GM12878 (cell line): ENCODE measurements at regions not wholly inside any gene's neighbourhood (a gene's known extent, or its start where the extent isn't known, plus 50 kb on each side); places are given as distances from the start of the nearest gene placed in this dataset.
A peak's percentile ranks its signal among the peaks of the same experiment; 100 is the strongest.

Source experiments
- ATAC-seq: fragments of 200-7000 bp; cut with Tn5 transposase; 3 replicates; pipeline ENCODE4 v1.9.1; 2020; ENCODE audit warnings: mild to moderate bottlenecking, moderate library complexity
- BruUV-seq: library from RNA; stranded (reverse); fragments of 400-500 nt; replicated peaks from 2 replicates; lab custom pipeline; 2021; lab: Mats Ljungman, UMichigan
- CTCF ChIA-PET: fragments of 300-600 bp; sonication (Branson Sonifier 250); formaldehyde crosslinking; extraction: SDS; loops from one replicate; lab custom pipeline; 2021; ENCODE audit warnings: inconsistent platforms; lab: Yijun Ruan, JAX
- POLR2A ChIA-PET: fragments of 350-600 bp; formaldehyde crosslinking; extraction: SDS; loops from one replicate; lab custom pipeline; 2021; ENCODE audit warnings: inconsistent platforms; lab: Charles Lee
- RAD21 ChIA-PET: fragments of 300-600 bp; sonication (Branson Sonifier 250); formaldehyde crosslinking; loops from one replicate; lab custom pipeline; 2023; ENCODE audit warnings: antibody characterized with exemption; ENCODE audit not compliant: unreplicated experiment; lab: Charles Lee
- SMC1A ChIA-PET: fragments of 300-600 bp; sonication (Branson Sonifier 250); formaldehyde crosslinking; loops from one replicate; lab custom pipeline; 2023; ENCODE audit not compliant: unreplicated experiment, uncharacterized antibody; lab: Charles Lee
- DNase-seq: peaks from one replicate; pipeline ENCODE4 v3.0.0-alpha.2; 2011; ENCODE audit warnings: low read depth, low spot score
- FAIRE-seq: peaks from 3 replicates; lab custom pipeline; 2011; peaks lifted over from hg19 to GRCh38; lab: Jason Lieb, UNC
- H2AFZ ChIP-seq: 2 replicates; pipeline ENCODE4 v1.6.0; 2011; ENCODE audit warnings: low read depth, low read length, control low read depth; ENCODE audit not compliant: control insufficient read depth
- H3K27ac ChIP-seq: 2 replicates; pipeline ENCODE4 v1.5.1; 2011; ENCODE audit warnings: control low read depth; ENCODE audit not compliant: control insufficient read depth, insufficient read depth
- H3K27me3 ChIP-seq, 2 experiments: replicated peaks in 1 of 2; 2 replicates each; pipeline versions ENCODE4 v1.6.0 to v1.6.1; 2011; ENCODE audit warnings: low read length in 1 of 2; ENCODE audit not compliant: control insufficient read depth in 2 of 2, insufficient read depth in 2 of 2
- H3K36me3 ChIP-seq, 2 experiments: 2 replicates each; pipeline ENCODE4 v1.5.1; 2011; ENCODE audit warnings: low read length in 1 of 2; ENCODE audit not compliant: control insufficient read depth in 2 of 2, insufficient read depth in 2 of 2
- H3K4me1 ChIP-seq: 2 replicates; pipeline ENCODE4 v1.6.1; 2011; ENCODE audit warnings: mild to moderate bottlenecking, low read length, moderate library complexity, mixed read lengths; ENCODE audit not compliant: control insufficient read depth, insufficient read depth
- H3K4me2 ChIP-seq: 2 replicates; pipeline ENCODE4 v1.6.0; 2011; ENCODE audit warnings: control low read depth; ENCODE audit not compliant: control insufficient read depth, insufficient read depth
- H3K4me3 ChIP-seq: fragments of 200-600 bp; sonication (generic); 2 replicates; pipeline ENCODE4 v1.5.1; 2016
- H3K79me2 ChIP-seq: 2 replicates; pipeline ENCODE4 v1.6.0; 2011; ENCODE audit warnings: low read length; ENCODE audit not compliant: control insufficient read depth, insufficient read depth
- H3K9ac ChIP-seq: 2 replicates; pipeline ENCODE4 v1.8.0; 2011; ENCODE audit warnings: low read length, control low read depth, mixed read lengths; ENCODE audit not compliant: control insufficient read depth, insufficient read depth
- H3K9me3 ChIP-seq: replicated peaks from 3 replicates; pipeline ENCODE4 v1.5.1; 2011; ENCODE audit warnings: mild to moderate bottlenecking, low read length; ENCODE audit not compliant: control insufficient read depth, insufficient read depth
- H4K20me1 ChIP-seq: 2 replicates; pipeline ENCODE4 v1.6.0; 2011; ENCODE audit not compliant: control insufficient read depth, insufficient read depth
- ATF7 ChIP-seq: fragments of 450-650 bp; IDR thresholded peaks from 2 replicates; pipeline ENCODE4 v1.6.1; 2016; ENCODE audit warnings: low read depth, mild to moderate bottlenecking
- CEBPB ChIP-seq, 2 experiments: fragments of 150-350 bp in 1 of 2; IDR thresholded peaks; 2 replicates each; pipeline ENCODE4 v1.6.1; 2012 to 2014; ENCODE audit warnings: low read depth in 2 of 2, low read length in 2 of 2, borderline replicate concordance in 1 of 2, inconsistent platforms in 1 of 2
- CHD1 ChIP-seq: IDR thresholded peaks from 2 replicates; pipeline ENCODE4 v1.6.1; 2012; ENCODE audit warnings: low read depth, low read length, improper control_type of control experiment
- EED ChIP-seq: sonication (generic); IDR thresholded peaks from 2 replicates; pipeline ENCODE4 v1.6.1; 2016; ENCODE audit warnings: antibody characterized with exemption, low read depth
- EP300 ChIP-seq, 2 experiments: fragments of 150-350 bp in 1 of 2; IDR thresholded peaks; 2 replicates each; pipeline ENCODE4 v1.6.1; 2011 to 2012; ENCODE audit warnings: low read depth in 2 of 2, low read length in 2 of 2, borderline replicate concordance in 1 of 2, improper control_type of control experiment in 1 of 2, inconsistent platforms in 1 of 2; ENCODE audit not compliant: control insufficient read depth in 1 of 2
- GABPA ChIP-seq: IDR thresholded peaks from 2 replicates; pipeline ENCODE4 v1.6.1; 2014; ENCODE audit warnings: antibody characterized with exemption, low read depth, mild to moderate bottlenecking, inconsistent platforms
- KDM1A ChIP-seq: fragments of 200-600 bp; sonication (generic); IDR thresholded peaks from 2 replicates; pipeline ENCODE4 v1.6.1; 2016; ENCODE audit warnings: borderline replicate concordance
- KLF5 ChIP-seq: fragments of 450-650 bp; IDR thresholded peaks from 2 replicates; pipeline ENCODE4 v1.6.1; 2014; ENCODE audit warnings: mild to moderate bottlenecking; ENCODE audit not compliant: partially characterized antibody
- MXI1 ChIP-seq: fragments of 150-350 bp; IDR thresholded peaks from 2 replicates; pipeline ENCODE4 v1.6.1; 2011; ENCODE audit warnings: low read depth, mild to moderate bottlenecking, inconsistent platforms, low read length, improper control_type of control experiment
- RFX5 ChIP-seq: IDR thresholded peaks from 2 replicates; pipeline ENCODE4 v1.6.1; 2011; ENCODE audit warnings: low read depth, low read length, improper control_type of control experiment
- ZBED1 ChIP-seq: IDR thresholded peaks from 2 replicates; pipeline ENCODE4 v1.6.1; 2016; ENCODE audit warnings: borderline replicate concordance
- WGBS: methylation state at CpG from one replicate; pipeline ENCODE4 v1.1.6; 2016; ENCODE audit warnings: low lambda C conversion rate; ENCODE audit not compliant: insufficient replicate concordance, insufficient coverage; ENCODE audit errors: missing lambda C conversion rate; 5-methylcytosine and 5-hydroxymethylcytosine counted together
- in situ Hi-C: fragments of 300-500 bp; cut with MboI; formaldehyde crosslinking; loops from 9 replicates; pipeline ENCODE4 v1.14.3; 2018; ENCODE audit warnings: mixed read lengths
- intact Hi-C: fragments of 100-400 bp; cut with micrococcal nuclease; formaldehyde crosslinking; loops from one replicate; pipeline ENCODE4 v1.14.2; 2022; ENCODE audit not compliant: unreplicated experiment

GRCh38 chr1:79104617-79105016 lies 98.1 kb upstream of the ADGRL4 start:
- in situ Hi-C loops, result no loop called here
- Histone ChIP-seq H3K4me1 (no peaks in the 10 kb centered on the region), H3K4me2 (no peak overlapping the region), H3K27me3 (no peaks in the 10 kb centered on the region; a peak in 1 of 4 replicates), H3K9ac (no peak overlapping the region), H3K36me3 (no peaks in the 10 kb centered on the region), H3K9me3 (no peaks in the 10 kb centered on the region), H3K4me3 (no peak overlapping the region), H4K20me1 (no peaks in the 10 kb centered on the region), H2AFZ (no peak overlapping the region), H3K79me2 (no peaks in the 10 kb centered on the region), H3K27ac (no peak overlapping the region)
- CTCF ChIA-PET, result interaction anchor here (0.6 kb wide), 1 partner anchor 12 kb away, joined by 3 read pairs; no protein-coding TSS in a partner anchor
- FAIRE-seq (no peak), ATAC-seq (no peak), DNase-seq (no peak)
- SMC1A ChIA-PET, result no interaction called here
- 13% methylated on average over 3 of the region's 3 CpGs for WGBS
- intact Hi-C loops, result no loop called here
- TF ChIP-seq CEBPB (IDR thresholded peaks at IDR 0.05; ENCODE audit: borderline replicate concordance in 1 of 2, low read depth in 2 of 2, low read length in 2 of 2) (no peak), EP300 (IDR thresholded peaks at IDR 0.05; ENCODE audit: borderline replicate concordance in 1 of 2, control insufficient read depth in 1 of 2, low read depth in 2 of 2, low read length in 2 of 2) (no peak), KLF5 (no peak), KDM1A (no peak), RFX5 (no peak), MXI1 (no peak), EED (no peak), CHD1 (no peak), ZBED1 (no peak)
- BruUV-seq, result no TSS peak
- POLR2A ChIA-PET, result no interaction called here
- RAD21 ChIA-PET, result interaction anchor here (1.3 kb wide), 1 partner anchor 15 kb away, joined by 3 read pairs; no protein-coding TSS in a partner anchor

- no peak overlapping the region for H3K4me3 ChIP-seq
- no peak for FAIRE-seq
- WGBS, result 46% methylated on average over 7 of the region's 7 CpGs
- ChIA-PET CTCF (no interaction called here), RAD21 (no interaction called here), SMC1A (no interaction called here), POLR2A (no interaction called here)
- no peak for DNase-seq
- no peak overlapping the region for H2AFZ ChIP-seq
- H3K4me1 ChIP-seq, result no peaks in the 10 kb centered on the region
- BruUV-seq, result no TSS peak
- no peaks in the 10 kb centered on the region for H3K36me3 ChIP-seq
- H3K27ac ChIP-seq, result no peak overlapping the region
- no peaks in the 10 kb centered on the region for H4K20me1 ChIP-seq
- no peak for TF ChIP-seq GABPA
- 0 out of 2 replicates have a peak, but pooled peaks have one; percentile 27 for TF ChIP-seq ATF7
- in situ Hi-C loops, result no loop called here
- H3K9me3 ChIP-seq, result no peaks in the 10 kb centered on the region
- H3K4me2 ChIP-seq, result no peak overlapping the region
- H3K79me2 ChIP-seq, result no peaks in the 10 kb centered on the region
- H3K27me3 ChIP-seq, result no peaks in the 10 kb centered on the region; a peak in 2 of 4 replicates
- ATAC-seq, result no peak
- H3K9ac ChIP-seq, result no peak overlapping the region
- intact Hi-C loops, result no loop called here
Measured at GRCh38 chr1:79100385-79100784, 93.9 kb upstream of the ADGRL4 start.
